Spleen (tissue), 11 donors: ENCODE measurements at regions not wholly inside any gene's neighbourhood (a gene's known extent, or its start where the extent isn't known, plus 50 kb on each side); places are given as distances from the start of the nearest gene placed in this dataset.

Experiments
- DNase-seq: peaks from one replicate; pipeline ENCODE4 v3.0.0-alpha.2; 2020
- H3K27ac ChIP-seq, 8 donors: fragments of 200-600 bp; sonication (generic) in 7 of 8; 1 replicate in 4 of 8; 2 replicates in 4 of 8; pipeline versions ENCODE4 v1.5.0 to v1.8.0; 2016 to 2021; ENCODE audit warnings: inconsistent platforms in 4 of 8, mild to moderate bottlenecking in 4 of 8, moderate library complexity in 1 of 8
- H3K27me3 ChIP-seq, 7 donors: fragments of 200-600 bp; sonication (generic) in 6 of 7; replicated peaks in 1 of 7; 1 replicate in 4 of 7; 2 replicates in 3 of 7; pipeline versions ENCODE4 v1.5.0 to v1.8.0; 2016 to 2021; ENCODE audit warnings: inconsistent platforms in 3 of 7, mild to moderate bottlenecking in 1 of 7
- H3K36me3 ChIP-seq, 6 donors: fragments of 200-600 bp; sonication (generic) in 5 of 6; 1 replicate in 4 of 6; 2 replicates in 2 of 6; pipeline versions ENCODE4 v1.5.0 to v1.8.0; 2016 to 2021; ENCODE audit warnings: inconsistent platforms in 2 of 6
- H3K4me1 ChIP-seq, 6 donors: fragments of 200-600 bp; sonication (generic) in 5 of 6; 1 replicate in 3 of 6; 2 replicates in 3 of 6; pipeline versions ENCODE4 v1.5.0 to v1.8.0; 2016 to 2021; ENCODE audit warnings: inconsistent platforms in 3 of 6
- H3K4me3 ChIP-seq, 8 donors: fragments of 200-600 bp; sonication (generic) in 7 of 8; 1 replicate in 4 of 8; 2 replicates in 4 of 8; pipeline versions ENCODE4 v1.5.0 to v1.8.0; 2016 to 2021; ENCODE audit warnings: inconsistent platforms in 4 of 8, mild to moderate bottlenecking in 4 of 8, moderate library complexity in 2 of 8
- H3K9me3 ChIP-seq, 8 donors: fragments of 200-600 bp; sonication (generic) in 7 of 8; 1 replicate in 4 of 8; 2 replicates in 4 of 8; pipeline versions ENCODE4 v1.5.0 to v1.8.0; 2016 to 2021; ENCODE audit warnings: inconsistent platforms in 4 of 8
- CTCF ChIP-seq, 11 experiments: fragments of 200-600 bp in 7 of 11; fragments of 450-650 bp in 4 of 11; sonication (generic) in 4 of 11; IDR thresholded peaks in 8 of 11; conservative IDR thresholded peaks in 3 of 11; 1 replicate in 7 of 11; 2 replicates in 4 of 11; pipeline versions ENCODE4 v1.4.0 to v1.8.0; 2016 to 2021; ENCODE audit warnings: antibody characterized with exemption in 11 of 11, inconsistent platforms in 4 of 11, mild to moderate bottlenecking in 1 of 11
- POLR2A ChIP-seq, 3 donors: fragments of 450-650 bp; IDR thresholded peaks; one replicate each; pipeline ENCODE4 v1.5.1; 2017; ENCODE audit warnings: antibody characterized with exemption in 3 of 3, mild to moderate bottlenecking in 1 of 3
- POLR2AphosphoS5 ChIP-seq, 3 donors: sonication (generic); formaldehyde crosslinking; IDR thresholded peaks; one replicate each; pipeline ENCODE4 v1.5.1; 2017; ENCODE audit warnings: antibody characterized with exemption in 3 of 3
- WGBS, 5 donors: extraction: QIAGEN DNeasy Blood & Tissue Kit in 3 of 5; methylation state at CpG; one replicate each; pipeline versions ENCODE4 v1.1.5 to v1.1.7; 2013 to 2018; 5-methylcytosine and 5-hydroxymethylcytosine counted together
- intact Hi-C: fragments of 100-400 bp; cut with DNase I; formaldehyde crosslinking; loops from one replicate; pipeline ENCODE4 v1.15.0; 2023; ENCODE audit warnings: low total_unique reads
- donor health status: healthy with polysubstance abuse.
- donor health status: DM: no; HTN: no; CAD: no; lungs with moderate emphysema.
- donor health status: DM: no; HTN: no; CAD: no.
- donor health status: Bipolar disorder and iron deficiency.
- donor health status: healthy.
- donor health status: DM: no; HTN: no; CAD: no.
- donor health status: DM: yes; HTN: yes; CAD: no.

GRCh38 chr5:106106384-106106783 is 1564.4 kb downstream of the EFNA5 start:
- Histone ChIP-seq H3K4me3 (no peak overlapping the region), H3K36me3 (no peaks in the 10 kb centered on the region), H3K4me1 (no peaks in the 10 kb centered on the region), H3K27ac (no peak overlapping the region), H3K9me3 (no peaks in the 10 kb centered on the region), H3K27me3 (no peaks in the 10 kb centered on the region)
- TF ChIP-seq POLR2AphosphoS5 (IDR thresholded peaks at IDR 0.05) = no peak
- no peak for TF ChIP-seq CTCF (IDR thresholded peaks at IDR 0.05 in 8 of 11, conservative IDR thresholded peaks at IDR 0.05 in 3 of 11)
- no peak for TF ChIP-seq POLR2A (IDR thresholded peaks at IDR 0.05)
- WGBS, 5 donors = 83 to 95% (median 89%) methylated on average over 2 of the region's 2 CpGs
- intact Hi-C loops = no loop called here
- DNase-seq = no peak

- H3K9me3 ChIP-seq = no peaks in the 10 kb centered on the region
- H3K4me1 ChIP-seq = no peaks in the 10 kb centered on the region
- no peak for DNase-seq
- H3K27ac ChIP-seq = no peak overlapping the region
- H3K4me3 ChIP-seq = no peak overlapping the region
- intact Hi-C loops = no loop called here
- H3K27me3 ChIP-seq = no peaks in the 10 kb centered on the region
- TF ChIP-seq CTCF (IDR thresholded peaks at IDR 0.05 in 8 of 11, conservative IDR thresholded peaks at IDR 0.05 in 3 of 11) (no peak), POLR2A (IDR thresholded peaks at IDR 0.05) (no peak)
- no peaks in the 10 kb centered on the region for H3K36me3 ChIP-seq
- 56 to 82% (median 77%) methylated on average over 1 of the region's 1 CpG for WGBS, 5 donors
These were observed 1573.4 kb downstream of the EFNA5 start for GRCh38 chr5:106097340-106097739.

GRCh38 chr5:106094839-106095238 is 1575.9 kb downstream of the EFNA5 start:
- Histone ChIP-seq H3K4me3 (no peak overlapping the region), H3K27ac (no peak overlapping the region), H3K4me1 (no peaks in the 10 kb centered on the region), H3K9me3 (no peaks in the 10 kb centered on the region), H3K36me3 (no peaks in the 10 kb centered on the region), H3K27me3 (no peaks in the 10 kb centered on the region)
- DNase-seq = no peak
- intact Hi-C loops = no loop called here
- no peak for TF ChIP-seq CTCF (IDR thresholded peaks at IDR 0.05 in 8 of 11, conservative IDR thresholded peaks at IDR 0.05 in 3 of 11)
- TF ChIP-seq POLR2AphosphoS5 (IDR thresholded peaks at IDR 0.05) = no peak
- no peak for TF ChIP-seq POLR2A (IDR thresholded peaks at IDR 0.05)

GRCh38 chr5:106094204-106094607 is 1576.5 kb downstream of the EFNA5 start:
- 63 to 87% (median 74%) methylated on average over 4 of the region's 4 CpGs for WGBS, 5 donors
- Histone ChIP-seq H3K4me3 (no peak overlapping the region), H3K27me3 (no peaks in the 10 kb centered on the region), H3K36me3 (no peaks in the 10 kb centered on the region), H3K4me1 (no peaks in the 10 kb centered on the region), H3K27ac (no peak overlapping the region), H3K9me3 (no peaks in the 10 kb centered on the region)
- DNase-seq = no peak
- TF ChIP-seq POLR2AphosphoS5 (IDR thresholded peaks at IDR 0.05) = no peak
- intact Hi-C loops = no loop called here

GRCh38 chr5:106093134-106093533 is 1577.6 kb downstream of the EFNA5 start:
- intact Hi-C loops = no loop called here

More at GRCh38 chr5:106093134-106093533, 1577.6 kb downstream of the EFNA5 start:
- H3K4me3 ChIP-seq = no peak overlapping the region
- no peaks in the 10 kb centered on the region for H3K4me1 ChIP-seq
- H3K9me3 ChIP-seq = no peaks in the 10 kb centered on the region
- no peak for TF ChIP-seq POLR2AphosphoS5 (IDR thresholded peaks at IDR 0.05)
- TF ChIP-seq CTCF (IDR thresholded peaks at IDR 0.05 in 8 of 11, conservative IDR thresholded peaks at IDR 0.05 in 3 of 11) = no peak
- TF ChIP-seq POLR2A (IDR thresholded peaks at IDR 0.05) = no peak
- no peaks in the 10 kb centered on the region for H3K27me3 ChIP-seq
- no peak for DNase-seq
- no peak overlapping the region for H3K27ac ChIP-seq
- WGBS, 5 donors = 81 to 96% (median 83%) methylated on average over 1 of the region's 1 CpG
- H3K36me3 ChIP-seq = no peaks in the 10 kb centered on the region
